ENCODE measurements at regions not wholly inside any gene's neighbourhood (a gene's known extent, or its start where the extent isn't known, plus 50 kb on each side); places are given as distances from the start of the nearest gene placed in this dataset.

- Histone ChIP-seq H4K20me1 (replicated peaks; ENCODE audit: control insufficient read depth, extremely low read depth, insufficient read depth, low read length) (no peaks in the 10 kb centered on the region), H3K4me2 (ENCODE audit: insufficient read depth, low read length) (no peak overlapping the region), H3K79me2 (ENCODE audit: control insufficient read depth, insufficient read depth, low read length) (no peaks in the 10 kb centered on the region), H3K9me3 (replicated peaks; ENCODE audit: control insufficient read depth, insufficient read depth, low read length) (no peaks in the 10 kb centered on the region), H3K36me3 (ENCODE audit: control insufficient read depth in 2 of 2, extremely low read depth in 1 of 2, insufficient read depth in 2 of 2, low read length in 2 of 2) (no peaks in the 10 kb centered on the region), H3K9ac (replicated peaks; ENCODE audit: extremely low read depth, insufficient read depth, low read length) (no peak overlapping the region), H3K27me3 (ENCODE audit: control insufficient read depth in 2 of 2, insufficient read depth in 2 of 2, low read length in 2 of 2) (no peaks in the 10 kb centered on the region), H3K4me1 (ENCODE audit: control insufficient read depth, extremely low read depth, insufficient read depth, low read length) (no peaks in the 10 kb centered on the region), H2AFZ (ENCODE audit: low read depth, low read length) (no peak overlapping the region), H3K9me1 (replicated peaks; ENCODE audit: control insufficient read depth, extremely low read depth, insufficient read depth, low read length) (no peaks in the 10 kb centered on the region), H3K27ac (ENCODE audit: insufficient read depth, low read depth, low read length) (no peak overlapping the region), H3K4me3 (replicated peaks in 1 of 3; ENCODE audit: insufficient read depth in 1 of 3, low read depth in 1 of 3, low read length in 3 of 3) (no peak overlapping the region)
- dilution Hi-C loops (cut with MboI; ENCODE audit: extremely low pct_ligation_motif_present, low sequenced_read_pairs) (no loop called here), intact Hi-C loops (cut with micrococcal nuclease) (no loop called here)
- BruUV-seq (replicated peaks) = no TSS peak
- FAIRE-seq (no peak), DNase-seq (ENCODE audit: low read depth, low spot score) (no peak)
- POLR2A ChIA-PET = no interaction called here
- CTCF ChIA-PET = no interaction called here
- TF ChIP-seq POLR2A (IDR thresholded peaks at IDR 0.05; ENCODE audit: low read depth, low read length) (no peak), EZH2 (IDR thresholded peaks at IDR 0.05; ENCODE audit: borderline replicate concordance, low read depth, low read length, severe bottlenecking) (no peak), MAX (IDR thresholded peaks at IDR 0.05; ENCODE audit: insufficient read depth, insufficient read length) (no peak), MYC (IDR thresholded peaks at IDR 0.05; ENCODE audit: low read depth, low read length) (no peak), GATA2 (IDR thresholded peaks at IDR 0.05; ENCODE audit: insufficient read depth, insufficient read length, low read depth, low read length) (no peak), FOS (IDR thresholded peaks at IDR 0.05; ENCODE audit: borderline replicate concordance, insufficient read depth, low read length) (no peak), POLR2AphosphoS5 (IDR thresholded peaks at IDR 0.05; ENCODE audit: insufficient read depth, low read depth, low read length) (no peak), CTCF (IDR thresholded peaks at IDR 0.05; ENCODE audit: extremely low read depth in 1 of 2, insufficient read depth in 1 of 2, low read depth in 1 of 2, low read length in 2 of 2) (no peak), JUN (IDR thresholded peaks at IDR 0.05; ENCODE audit: borderline replicate concordance, insufficient read depth, insufficient read length, low read depth) (no peak)
These were observed 296.1 kb downstream of the VPS13C start for GRCh38 chr15:61764141-61764540.
